GM12892 (cell line): ENCODE measurements at regions not wholly inside any gene's neighbourhood (a gene's known extent, or its start where the extent isn't known, plus 50 kb on each side); places are given as distances from the start of the nearest gene placed in this dataset.
"Not testable (repeated sequence)": the region's sequence is repeated elsewhere in the genome, so short reads cannot be mapped to it uniquely, and the experiment has no call there.

ENCODE experiments used
- DNase-seq: peaks from one replicate; pipeline ENCODE4 v3.0.0; 2011; ENCODE audit not compliant: insufficient read length
- FAIRE-seq: peaks from 2 replicates; lab custom pipeline; 2011; peaks lifted over from hg19 to GRCh38; lab: Jason Lieb, UNC
- POLR2A ChIP-seq: IDR thresholded peaks from 2 replicates; pipeline ENCODE4 v1.6.1; 2011; ENCODE audit warnings: low read depth, low read length, control low read depth
- POLR2AphosphoS5 ChIP-seq: IDR thresholded peaks from 2 replicates; pipeline ENCODE4 v1.6.1; 2011; ENCODE audit warnings: low read depth, low read length, control low read depth
- TAF1 ChIP-seq: IDR thresholded peaks from 2 replicates; pipeline ENCODE4 v1.6.1; 2011; ENCODE audit warnings: low read depth, mild to moderate bottlenecking, control low read depth, low read length, borderline replicate concordance

GRCh38 chr1:191498825-191499224 is 659.4 kb upstream of the RGS18 start:
- no peak for FAIRE-seq
- no peak for DNase-seq
- no peak for TF ChIP-seq POLR2A
- TF ChIP-seq POLR2AphosphoS5: no peak
- no peak for TF ChIP-seq TAF1

GRCh38 chr1:191504999-191505398 is 653.3 kb upstream of the RGS18 start:
- FAIRE-seq: no peak
- no peak for TF ChIP-seq POLR2AphosphoS5
- no peak for TF ChIP-seq TAF1
- TF ChIP-seq POLR2A: no peak
- no peak for DNase-seq

- TF ChIP-seq POLR2AphosphoS5 (no peak), POLR2A (no peak), TAF1 (no peak)
- FAIRE-seq (no peak), DNase-seq (no peak)
These were observed 650.0 kb upstream of the RGS18 start for GRCh38 chr1:191508239-191508638.

- DNase-seq, FAIRE-seq: not testable (repeated sequence)
These were observed 646.8 kb upstream of the RGS18 start for GRCh38 chr1:191511480-191511879.

- DNase-seq: no peak
- FAIRE-seq: no peak
- no peak for TF ChIP-seq TAF1
- TF ChIP-seq POLR2A: no peak
- TF ChIP-seq POLR2AphosphoS5: no peak
These were observed 640.4 kb upstream of the RGS18 start for GRCh38 chr1:191517826-191518225.

- FAIRE-seq: no peak
- TF ChIP-seq POLR2A (no peak), TAF1 (no peak), POLR2AphosphoS5 (no peak)
- DNase-seq: no peak
These were observed 638.7 kb upstream of the RGS18 start for GRCh38 chr1:191519519-191519918.

- DNase-seq: no peak
- no peak for FAIRE-seq
- TF ChIP-seq POLR2A (no peak), POLR2AphosphoS5 (no peak), TAF1 (no peak)
These were observed 637.9 kb upstream of the RGS18 start for GRCh38 chr1:191520345-191520744.

GRCh38 chr1:191525944-191526343 is 632.3 kb upstream of the RGS18 start:
- DNase-seq, FAIRE-seq: not testable (repeated sequence)

GRCh38 chr1:191528275-191528674 is 630.0 kb upstream of the RGS18 start:
- DNase-seq: no peak
- TF ChIP-seq POLR2A: no peak
- TF ChIP-seq TAF1: no peak
- no peak for TF ChIP-seq POLR2AphosphoS5
- FAIRE-seq: no peak

- FAIRE-seq (no peak), DNase-seq (no peak)
- TF ChIP-seq POLR2AphosphoS5 (no peak), TAF1 (no peak), POLR2A (no peak)
These were observed 627.3 kb upstream of the RGS18 start for GRCh38 chr1:191530928-191531327.

GRCh38 chr1:191533254-191533653 is 625.0 kb upstream of the RGS18 start:
- DNase-seq (no peak), FAIRE-seq (no peak)
- no peak for TF ChIP-seq POLR2A
- TF ChIP-seq POLR2AphosphoS5: no peak
- TF ChIP-seq TAF1: no peak

- FAIRE-seq (no peak), DNase-seq (no peak)
- no peak for TF ChIP-seq POLR2AphosphoS5
- TF ChIP-seq POLR2A: no peak
- TF ChIP-seq TAF1: no peak
These were observed 621.4 kb upstream of the RGS18 start for GRCh38 chr1:191536791-191537429.

GRCh38 chr1:191541758-191542157 is 616.5 kb upstream of the RGS18 start:
- DNase-seq (no peak), FAIRE-seq (no peak)
- TF ChIP-seq TAF1: no peak
- TF ChIP-seq POLR2AphosphoS5: no peak
- TF ChIP-seq POLR2A: no peak

GRCh38 chr1:191542444-191542843 is 615.8 kb upstream of the RGS18 start:
- no peak for FAIRE-seq
- DNase-seq: no peak
- TF ChIP-seq POLR2AphosphoS5 (no peak), TAF1 (no peak), POLR2A (no peak)
